Right renal pelvis (tissue), 4 donors: ENCODE measurements at regions not wholly inside any gene's neighbourhood (a gene's known extent, or its start where the extent isn't known, plus 50 kb on each side); places are given as distances from the start of the nearest gene placed in this dataset.
A peak's percentile ranks its signal among the peaks of the same experiment; 100 is the strongest.

Source experiments
- DNase-seq, 4 donors: peaks; one replicate each; pipeline ENCODE4 v3.0.0-alpha.2; 2013; ENCODE audit warnings: low read depth in 4 of 4, low spot score in 3 of 4, missing footprints in 1 of 4

- DNase-seq = no peak
These were observed 581.3 kb downstream of the BCOR start for GRCh38 chrX:39516427-39516841.

DNA sequence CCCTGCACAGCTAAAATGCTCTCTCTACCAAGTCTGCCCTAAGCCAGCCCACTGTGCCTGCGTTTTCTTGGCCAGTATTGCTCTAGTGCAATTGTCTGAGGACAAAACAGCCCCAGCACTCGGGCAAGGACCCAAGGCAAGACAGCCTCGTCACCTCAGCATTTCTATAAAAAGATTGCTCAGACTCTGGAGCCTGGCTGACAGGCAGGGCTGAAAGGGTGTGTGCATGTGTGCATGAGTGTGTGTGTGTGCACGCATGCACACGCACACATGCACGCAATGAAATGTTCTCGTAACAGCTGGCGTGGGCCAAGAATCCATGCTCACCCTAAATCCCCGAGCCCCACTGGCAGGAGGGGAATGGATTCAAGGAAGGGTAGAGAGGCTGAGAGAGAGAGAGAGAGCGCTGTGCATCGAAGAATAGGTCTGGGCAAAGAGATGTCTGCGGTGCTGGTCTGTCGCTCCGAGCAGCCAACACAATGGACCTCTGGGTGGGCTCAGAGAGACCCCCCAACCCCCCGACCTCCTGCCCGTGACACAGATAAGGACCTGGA lies 579.2 kb downstream of the BCOR start:
- DNase-seq = no peak

GRCh38 chrX:39519030-39519488 lies 578.7 kb downstream of the BCOR start:
- peak in 1 of 4 donors; percentile 44 for DNase-seq

GRCh38 chrX:39519566-39520301 lies 578.0 kb downstream of the BCOR start:
- DNase-seq = no peak

GRCh38 chrX:39525758-39526157 lies 572.0 kb downstream of the BCOR start:
- DNase-seq = no peak

DNA sequence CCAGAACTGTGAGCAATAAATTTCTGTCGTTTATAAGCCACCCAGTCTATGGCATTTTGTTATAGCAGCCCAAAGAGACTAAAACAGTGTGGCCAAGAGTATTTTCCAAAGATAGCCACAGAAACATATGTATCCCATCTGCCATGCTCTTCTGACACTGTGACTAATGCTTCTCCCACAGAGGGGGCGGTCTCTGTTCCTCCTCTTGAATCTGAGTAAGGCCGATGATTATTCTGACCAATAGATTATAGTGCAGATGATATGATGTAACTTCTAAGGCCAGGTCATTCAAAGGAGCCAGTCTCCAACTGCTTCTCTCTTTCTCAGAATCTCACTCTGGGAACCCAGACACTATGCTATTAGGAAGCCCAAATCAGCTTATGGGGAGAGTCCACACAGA lies 570.7 kb downstream of the BCOR start:
- DNase-seq = no peak

- DNase-seq = no peak
These were observed 569.4 kb downstream of the BCOR start for GRCh38 chrX:39528161-39528916.

- no peak for DNase-seq
These were observed 565.0 kb downstream of the BCOR start for GRCh38 chrX:39532761-39533160.

DNA sequence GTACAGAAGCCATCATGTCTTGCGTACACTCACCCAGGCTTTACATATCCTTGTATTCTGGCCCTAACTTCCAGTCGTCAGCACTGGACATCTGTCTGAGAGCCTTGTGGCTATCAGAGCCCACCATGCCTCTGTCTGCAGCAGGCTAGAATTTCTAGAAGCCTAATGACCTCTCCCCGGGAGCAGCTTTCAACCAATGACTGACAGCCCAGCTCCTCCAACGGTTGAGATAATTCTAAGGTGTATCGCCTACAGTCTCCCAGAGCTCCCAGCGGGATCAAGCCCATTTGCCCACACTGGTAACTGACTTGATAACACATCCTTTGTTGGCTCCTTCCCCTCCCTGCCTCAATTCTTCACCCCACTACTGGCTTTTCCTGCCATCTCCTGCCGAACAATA lies 562.8 kb downstream of the BCOR start:
- DNase-seq = no peak

DNA sequence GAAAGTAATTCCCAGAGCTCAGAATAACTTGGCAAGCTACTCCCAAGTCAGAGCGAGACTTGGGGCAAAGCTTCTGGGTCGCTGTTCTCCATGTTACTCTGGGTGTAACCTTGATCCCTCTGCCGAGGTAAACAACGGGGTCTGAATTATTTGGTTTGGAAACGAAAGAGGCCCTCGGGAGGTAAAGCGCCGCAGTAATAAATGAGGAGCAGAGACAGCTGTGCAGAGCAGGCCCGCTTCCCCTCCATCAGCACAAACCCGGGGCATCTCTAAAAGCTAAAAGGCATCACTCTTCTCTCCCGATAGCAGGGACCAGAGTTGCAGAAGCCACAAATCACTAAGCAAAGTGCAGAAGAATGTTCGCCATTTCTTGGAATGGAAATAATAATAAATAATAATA lies 561.5 kb downstream of the BCOR start:
- DNase-seq = peak in 2 of 4 donors; percentile 23 to 41

DNA sequence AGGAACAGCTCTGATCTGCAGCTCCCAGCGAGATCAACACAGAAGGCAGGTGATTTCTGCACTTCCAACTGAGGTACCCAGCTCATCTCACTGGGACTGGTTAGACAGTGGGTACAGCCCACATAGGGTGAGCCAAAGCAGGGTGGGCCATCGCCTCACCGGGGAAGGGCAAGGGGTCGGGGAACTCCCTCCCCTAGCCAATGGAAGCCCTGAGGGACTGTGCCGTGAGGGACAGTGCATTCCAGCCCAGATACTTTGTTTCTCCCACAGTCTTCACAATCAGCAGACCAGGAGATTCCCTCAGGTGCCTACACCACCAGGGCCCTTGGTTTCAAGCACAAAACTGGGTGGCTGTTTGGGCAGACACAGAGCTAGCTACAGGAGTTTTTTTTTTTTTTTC lies 555.9 kb downstream of the BCOR start:
- DNase-seq = no peak

DNA sequence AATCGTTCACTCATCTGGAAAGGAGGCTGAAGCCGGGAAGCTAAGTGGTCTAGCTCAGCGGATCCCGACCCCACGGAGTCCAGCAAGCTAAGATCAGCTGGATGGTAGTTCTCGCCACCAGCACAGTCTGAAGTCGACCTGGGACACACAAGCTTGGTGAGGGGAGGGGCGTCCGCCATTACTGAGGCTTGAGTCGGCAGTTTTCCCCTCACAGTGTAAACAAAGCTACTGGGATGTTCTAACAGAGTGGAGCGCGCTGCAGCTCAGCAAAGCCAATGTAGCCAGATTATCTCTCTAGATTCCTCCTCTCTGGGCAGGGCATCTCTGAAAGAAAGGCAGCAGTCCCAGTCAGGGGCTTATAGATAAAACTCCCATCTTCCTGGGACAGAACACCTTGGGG lies 555.4 kb downstream of the BCOR start:
- no peak for DNase-seq

DNA sequence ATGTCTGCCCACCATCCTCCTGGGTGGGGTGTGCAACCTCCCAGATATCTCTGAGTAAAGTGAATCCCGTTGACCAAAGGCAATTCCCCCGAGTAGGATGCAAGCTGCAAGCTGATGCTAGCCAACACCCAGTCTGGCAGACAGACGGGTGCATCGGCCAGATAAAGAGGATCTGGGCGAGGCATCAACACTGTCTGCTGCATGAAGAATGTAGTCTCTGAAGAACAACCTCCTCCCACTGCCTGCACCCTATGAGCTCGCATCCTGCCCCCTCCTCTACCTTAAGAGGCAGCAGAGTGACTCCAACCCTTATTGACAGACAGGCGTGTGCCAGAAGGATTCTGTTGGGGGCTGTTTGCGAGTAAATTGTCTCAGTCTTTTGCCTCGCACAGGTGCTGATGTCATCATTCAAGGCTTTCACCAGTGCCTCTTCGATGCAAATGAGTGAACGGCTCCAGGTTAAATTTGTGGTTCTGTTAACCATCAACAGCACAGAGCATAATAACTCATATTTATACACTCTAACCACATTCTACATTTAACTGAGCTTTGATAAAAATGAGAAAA lies 546.9 kb downstream of the BCOR start:
- DNase-seq = no peak

DNA sequence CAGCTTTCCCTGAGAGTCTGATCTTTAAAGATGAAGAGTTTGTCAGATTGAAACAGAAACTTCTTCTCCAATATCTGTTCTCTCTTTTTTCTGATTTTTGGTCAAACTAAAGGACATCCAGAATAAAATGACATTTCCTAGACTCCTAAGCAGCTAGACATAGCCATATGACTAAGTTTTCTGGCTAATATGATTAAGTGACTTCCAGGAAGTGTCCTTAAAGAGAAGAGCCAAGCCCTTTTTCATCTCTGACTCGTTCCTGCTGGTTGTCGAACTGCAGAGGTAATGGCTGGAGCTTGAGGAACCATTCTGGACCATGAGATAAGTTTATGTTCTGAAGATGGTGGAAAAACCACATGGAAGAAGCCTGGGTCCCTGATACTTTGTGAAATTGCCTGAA lies 546.0 kb downstream of the BCOR start:
- no peak for DNase-seq

DNA sequence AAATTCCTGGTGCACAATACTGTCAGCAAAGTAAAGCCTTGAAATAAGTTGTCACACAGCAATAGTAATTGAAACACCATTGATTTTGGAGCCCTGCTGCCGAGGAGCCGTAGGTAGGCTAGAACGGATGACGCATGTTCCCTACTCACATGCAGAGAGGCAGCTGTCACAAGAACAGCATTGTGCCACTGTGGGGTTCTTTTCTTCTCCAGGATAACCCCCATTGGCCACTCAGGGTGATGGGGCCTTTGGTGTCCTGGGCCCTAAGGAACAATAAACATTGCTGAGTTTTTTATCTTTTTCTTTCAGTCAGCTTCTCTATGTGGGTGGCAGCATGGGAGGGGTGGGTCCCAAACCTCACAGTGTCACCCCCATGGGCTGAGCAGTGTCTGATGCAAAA lies 542.3 kb downstream of the BCOR start:
- no peak for DNase-seq

GRCh38 chrX:39556056-39556455 lies 541.7 kb downstream of the BCOR start:
- DNase-seq = no peak

GRCh38 chrX:39559229-39559628 lies 538.5 kb downstream of the BCOR start:
- DNase-seq = no peak

GRCh38 chrX:39560271-39560670 lies 537.5 kb downstream of the BCOR start:
- no peak for DNase-seq

DNA sequence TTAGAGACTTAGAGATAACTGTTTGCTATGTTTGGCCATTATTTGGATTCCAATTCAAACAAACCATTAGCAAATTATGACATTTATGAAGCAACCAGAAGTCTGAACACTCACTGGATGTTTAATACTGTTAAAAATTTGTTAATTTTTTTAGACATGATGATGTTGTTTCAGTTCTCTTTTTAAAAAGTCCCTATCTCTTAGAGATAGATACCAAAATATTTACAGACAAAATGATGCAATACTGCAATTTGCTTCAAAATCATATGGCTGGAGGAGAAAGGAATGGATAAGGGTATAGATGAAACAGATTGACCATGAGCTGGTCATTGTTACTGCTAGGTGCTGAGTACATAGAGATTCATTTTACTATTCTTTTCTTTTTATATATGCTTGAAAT lies 534.6 kb downstream of the BCOR start:
- no peak for DNase-seq

- DNase-seq = no peak
These were observed 533.0 kb downstream of the BCOR start for GRCh38 chrX:39564751-39565150.

DNA sequence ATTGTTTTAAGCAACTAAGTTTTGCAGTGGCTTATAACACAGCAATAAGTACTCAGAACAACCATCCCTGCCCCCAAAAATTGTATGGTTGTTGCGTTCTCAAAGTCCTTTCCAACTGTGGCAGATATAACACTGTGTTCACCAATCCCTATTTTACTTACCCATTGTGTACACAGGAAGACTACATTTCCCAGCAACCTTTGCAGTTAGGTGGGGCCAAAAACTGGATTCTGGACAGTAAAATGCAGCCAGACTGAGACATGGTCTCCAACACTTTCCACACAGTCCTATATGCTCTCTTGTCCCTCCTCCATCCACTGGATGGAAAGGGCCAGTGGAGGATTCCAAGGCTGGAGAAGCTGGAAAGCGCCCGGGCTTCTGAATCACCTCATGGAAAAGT lies 523.6 kb downstream of the BCOR start:
- no peak for DNase-seq
